GM12878 (cell line): ENCODE measurements at regions not wholly inside any gene's neighbourhood (a gene's known extent, or its start where the extent isn't known, plus 50 kb on each side); places are given as distances from the start of the nearest gene placed in this dataset.

ENCODE experiments used
- ATAC-seq: fragments of 200-7000 bp; cut with Tn5 transposase; 3 replicates; pipeline ENCODE4 v1.9.1; 2020; ENCODE audit warnings: mild to moderate bottlenecking, moderate library complexity
- BruUV-seq: library from RNA; stranded (reverse); fragments of 400-500 nt; replicated peaks from 2 replicates; lab custom pipeline; 2021; lab: Mats Ljungman, UMichigan
- CTCF ChIA-PET: fragments of 300-600 bp; sonication (Branson Sonifier 250); formaldehyde crosslinking; extraction: SDS; loops from one replicate; lab custom pipeline; 2021; ENCODE audit warnings: inconsistent platforms; lab: Yijun Ruan, JAX
- POLR2A ChIA-PET: fragments of 350-600 bp; formaldehyde crosslinking; extraction: SDS; loops from one replicate; lab custom pipeline; 2021; ENCODE audit warnings: inconsistent platforms; lab: Charles Lee
- RAD21 ChIA-PET: fragments of 300-600 bp; sonication (Branson Sonifier 250); formaldehyde crosslinking; loops from one replicate; lab custom pipeline; 2023; ENCODE audit warnings: antibody characterized with exemption; ENCODE audit not compliant: unreplicated experiment; lab: Charles Lee
- SMC1A ChIA-PET: fragments of 300-600 bp; sonication (Branson Sonifier 250); formaldehyde crosslinking; loops from one replicate; lab custom pipeline; 2023; ENCODE audit not compliant: unreplicated experiment, uncharacterized antibody; lab: Charles Lee
- DNase-seq: peaks from one replicate; pipeline ENCODE4 v3.0.0-alpha.2; 2011; ENCODE audit warnings: low read depth, low spot score
- FAIRE-seq: peaks from 3 replicates; lab custom pipeline; 2011; peaks lifted over from hg19 to GRCh38; lab: Jason Lieb, UNC
- H2AFZ ChIP-seq: 2 replicates; pipeline ENCODE4 v1.6.0; 2011; ENCODE audit warnings: low read depth, low read length, control low read depth; ENCODE audit not compliant: control insufficient read depth
- H3K27ac ChIP-seq: 2 replicates; pipeline ENCODE4 v1.5.1; 2011; ENCODE audit warnings: control low read depth; ENCODE audit not compliant: control insufficient read depth, insufficient read depth
- H3K27me3 ChIP-seq, 2 experiments: replicated peaks in 1 of 2; 2 replicates each; pipeline versions ENCODE4 v1.6.0 to v1.6.1; 2011; ENCODE audit warnings: low read length in 1 of 2; ENCODE audit not compliant: control insufficient read depth in 2 of 2, insufficient read depth in 2 of 2
- H3K36me3 ChIP-seq, 2 experiments: 2 replicates each; pipeline ENCODE4 v1.5.1; 2011; ENCODE audit warnings: low read length in 1 of 2; ENCODE audit not compliant: control insufficient read depth in 2 of 2, insufficient read depth in 2 of 2
- H3K4me1 ChIP-seq: 2 replicates; pipeline ENCODE4 v1.6.1; 2011; ENCODE audit warnings: mild to moderate bottlenecking, low read length, moderate library complexity, mixed read lengths; ENCODE audit not compliant: control insufficient read depth, insufficient read depth
- H3K4me2 ChIP-seq: 2 replicates; pipeline ENCODE4 v1.6.0; 2011; ENCODE audit warnings: control low read depth; ENCODE audit not compliant: control insufficient read depth, insufficient read depth
- H3K4me3 ChIP-seq: fragments of 200-600 bp; sonication (generic); 2 replicates; pipeline ENCODE4 v1.5.1; 2016
- H3K79me2 ChIP-seq: 2 replicates; pipeline ENCODE4 v1.6.0; 2011; ENCODE audit warnings: low read length; ENCODE audit not compliant: control insufficient read depth, insufficient read depth
- H3K9ac ChIP-seq: 2 replicates; pipeline ENCODE4 v1.8.0; 2011; ENCODE audit warnings: low read length, control low read depth, mixed read lengths; ENCODE audit not compliant: control insufficient read depth, insufficient read depth
- H3K9me3 ChIP-seq: replicated peaks from 3 replicates; pipeline ENCODE4 v1.5.1; 2011; ENCODE audit warnings: mild to moderate bottlenecking, low read length; ENCODE audit not compliant: control insufficient read depth, insufficient read depth
- H4K20me1 ChIP-seq: 2 replicates; pipeline ENCODE4 v1.6.0; 2011; ENCODE audit not compliant: control insufficient read depth, insufficient read depth
- FOXK2 ChIP-seq: fragments of 450-650 bp; IDR thresholded peaks from 2 replicates; pipeline ENCODE4 v1.6.1; 2017; ENCODE audit warnings: mild to moderate bottlenecking, moderate library complexity
- HDAC6 ChIP-seq: fragments of 200-600 bp; sonication (generic); IDR thresholded peaks from one replicate; pipeline ENCODE4 v1.8.0; 2017; ENCODE audit warnings: antibody characterized with exemption; ENCODE audit not compliant: unreplicated experiment
- MYC ChIP-seq: IDR thresholded peaks from 2 replicates; pipeline ENCODE4 v1.6.1; 2011; ENCODE audit warnings: mild to moderate bottlenecking, low read length, moderate library complexity, inconsistent platforms; ENCODE audit not compliant: insufficient read depth, insufficient replicate concordance, insufficient read length, severe bottlenecking
- RAD21 ChIP-seq: IDR thresholded peaks from 2 replicates; pipeline ENCODE4 v1.6.1; 2011; ENCODE audit warnings: mild to moderate bottlenecking, low read depth, low read length, moderate library complexity; ENCODE audit not compliant: insufficient read depth
- RUNX3 ChIP-seq: IDR thresholded peaks from 2 replicates; pipeline ENCODE4 v1.6.1; 2012; ENCODE audit warnings: low read length, inconsistent platforms
- SMAD5 ChIP-seq: IDR thresholded peaks from 2 replicates; pipeline ENCODE4 v1.6.1; 2016; ENCODE audit warnings: antibody characterized with exemption, low read depth
- SMARCA5 ChIP-seq: fragments of 450-650 bp; IDR thresholded peaks from 2 replicates; pipeline ENCODE4 v1.6.1; 2017; ENCODE audit warnings: mild to moderate bottlenecking
- SUPT20H ChIP-seq: IDR thresholded peaks from 2 replicates; pipeline ENCODE4 v1.6.1; 2011; ENCODE audit warnings: low read depth, mild to moderate bottlenecking, low read length, moderate library complexity, borderline replicate concordance; ENCODE audit not compliant: control insufficient read depth
- TAF1 ChIP-seq: IDR thresholded peaks from 2 replicates; pipeline ENCODE4 v1.6.1; 2011; ENCODE audit warnings: mild to moderate bottlenecking, low read depth, low read length, borderline replicate concordance
- TCF12 ChIP-seq: IDR thresholded peaks from 2 replicates; pipeline ENCODE4 v1.6.1; 2011; ENCODE audit warnings: low read depth, mild to moderate bottlenecking, low read length
- WGBS: methylation state at CpG from one replicate; pipeline ENCODE4 v1.1.6; 2016; ENCODE audit warnings: low lambda C conversion rate; ENCODE audit not compliant: insufficient replicate concordance, insufficient coverage; ENCODE audit errors: missing lambda C conversion rate; 5-methylcytosine and 5-hydroxymethylcytosine counted together
- in situ Hi-C: fragments of 300-500 bp; cut with MboI; formaldehyde crosslinking; loops from 9 replicates; pipeline ENCODE4 v1.14.3; 2018; ENCODE audit warnings: mixed read lengths
- intact Hi-C: fragments of 100-400 bp; cut with micrococcal nuclease; formaldehyde crosslinking; loops from one replicate; pipeline ENCODE4 v1.14.2; 2022; ENCODE audit not compliant: unreplicated experiment
- TF ChIP-seq, protein P1 (sequence below): IDR thresholded peaks from 2 replicates; pipeline ENCODE4 v1.6.1; 2011; ENCODE audit warnings: borderline replicate concordance, low read depth, mild to moderate bottlenecking, moderate library complexity, mixed read lengths, low read length; ENCODE audit not compliant: insufficient read depth; ENCODE audit errors: extremely low read length
- TF ChIP-seq, protein P2 (sequence below): IDR thresholded peaks from 2 replicates; pipeline ENCODE4 v1.6.1; 2011; ENCODE audit warnings: low read depth, low read length, improper control_type of control experiment, borderline replicate concordance

DNA sequence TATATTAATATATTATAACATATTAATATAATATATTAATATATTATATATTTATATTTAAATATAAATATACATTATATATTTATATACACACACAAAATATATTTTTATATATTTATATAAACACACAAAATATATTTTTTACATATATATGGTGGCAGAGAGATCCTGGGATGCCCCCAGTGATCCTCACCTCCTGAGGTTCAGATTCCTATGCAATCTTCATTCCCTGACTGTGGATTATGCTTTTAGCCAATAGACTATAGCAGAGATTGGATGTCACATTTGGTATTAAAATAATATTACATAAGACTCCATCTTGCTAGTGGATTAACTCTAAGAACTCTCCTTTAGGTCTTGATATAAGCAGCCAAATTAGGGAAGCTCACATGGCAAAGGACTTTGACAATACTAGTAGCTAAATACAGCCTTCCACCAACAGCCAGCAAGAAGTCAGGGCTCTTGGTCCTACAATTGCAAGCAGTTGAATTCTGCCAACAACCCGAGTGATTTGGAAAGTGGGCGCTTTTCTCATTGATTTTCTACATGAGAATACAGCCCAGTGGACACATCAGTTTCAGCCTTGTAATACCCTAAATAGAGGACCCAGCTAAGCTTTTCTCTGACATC is 681.0 kb downstream of the C6orf118 start (continued):
- TF ChIP-seq, protein P1, sequence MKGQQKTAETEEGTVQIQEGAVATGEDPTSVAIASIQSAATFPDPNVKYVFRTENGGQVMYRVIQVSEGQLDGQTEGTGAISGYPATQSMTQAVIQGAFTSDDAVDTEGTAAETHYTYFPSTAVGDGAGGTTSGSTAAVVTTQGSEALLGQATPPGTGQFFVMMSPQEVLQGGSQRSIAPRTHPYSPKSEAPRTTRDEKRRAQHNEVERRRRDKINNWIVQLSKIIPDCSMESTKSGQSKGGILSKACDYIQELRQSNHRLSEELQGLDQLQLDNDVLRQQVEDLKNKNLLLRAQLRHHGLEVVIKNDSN = no peak
- TF ChIP-seq SUPT20H (no peak), SMARCA5 (no peak), TCF12 (no peak), SMAD5 (no peak), RAD21 (no peak), MYC (no peak), RUNX3 (no peak), TAF1 (no peak)
- TF ChIP-seq, protein P2, sequence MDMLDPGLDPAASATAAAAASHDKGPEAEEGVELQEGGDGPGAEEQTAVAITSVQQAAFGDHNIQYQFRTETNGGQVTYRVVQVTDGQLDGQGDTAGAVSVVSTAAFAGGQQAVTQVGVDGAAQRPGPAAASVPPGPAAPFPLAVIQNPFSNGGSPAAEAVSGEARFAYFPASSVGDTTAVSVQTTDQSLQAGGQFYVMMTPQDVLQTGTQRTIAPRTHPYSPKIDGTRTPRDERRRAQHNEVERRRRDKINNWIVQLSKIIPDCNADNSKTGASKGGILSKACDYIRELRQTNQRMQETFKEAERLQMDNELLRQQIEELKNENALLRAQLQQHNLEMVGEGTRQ = no peak

DNA sequence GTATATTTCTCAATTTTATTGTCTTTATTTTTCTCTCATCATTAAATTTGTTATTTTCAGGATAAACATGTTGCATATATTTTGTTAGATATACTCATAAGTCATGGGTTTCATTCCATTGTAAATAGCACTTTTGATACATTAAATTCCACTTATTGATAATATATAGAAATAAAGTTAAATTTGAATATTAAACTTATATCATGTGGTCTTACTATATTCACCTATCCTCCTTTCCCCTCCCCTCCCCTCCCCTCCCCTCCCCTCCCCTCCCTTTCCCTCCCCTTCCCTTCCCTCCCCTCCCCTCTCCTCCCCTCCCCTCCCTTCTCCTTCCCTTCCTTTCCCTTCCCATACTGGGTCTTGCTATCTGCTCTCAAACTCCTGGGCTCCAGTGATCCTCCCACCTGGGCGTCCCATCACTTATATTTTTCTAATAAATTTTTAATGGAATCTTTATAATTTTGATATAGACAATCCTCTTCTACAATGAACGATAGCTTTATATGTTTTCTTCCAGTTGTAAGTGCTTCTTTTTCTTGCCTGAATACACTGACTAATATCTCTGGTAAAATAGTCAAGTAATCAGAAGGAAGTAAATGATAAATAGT is 692.4 kb downstream of the C6orf118 start:
- Histone ChIP-seq H2AFZ (no peak overlapping the region), H3K9ac (no peak overlapping the region), H3K36me3 (no peaks in the 10 kb centered on the region), H3K9me3 (no peaks in the 10 kb centered on the region), H3K79me2 (no peaks in the 10 kb centered on the region), H3K27ac (no peak overlapping the region), H3K4me2 (no peak overlapping the region)
- no peak for DNase-seq
- ChIA-PET SMC1A (no interaction called here), POLR2A (no interaction called here), CTCF (no interaction called here)
- BruUV-seq = no TSS peak
- no peak for FAIRE-seq
- in situ Hi-C loops = no loop called here
- no peak for TF ChIP-seq FOXK2
- no peak for TF ChIP-seq HDAC6
- TF ChIP-seq, all 136 proteins: peak for 0
- intact Hi-C loops = no loop called here
- RAD21 ChIA-PET = no interaction called here
- ATAC-seq = no peak
- Histone ChIP-seq H3K27me3 (no peaks in the 10 kb centered on the region), H4K20me1 (no peaks in the 10 kb centered on the region), H3K4me3 (no peak overlapping the region), H3K4me1 (no peaks in the 10 kb centered on the region)
- 0% methylated on average over 2 of the region's 2 CpGs for WGBS
